DND-41 (cell line): ENCODE measurements at regions not wholly inside any gene's neighbourhood (a gene's known extent, or its start where the extent isn't known, plus 50 kb on each side); places are given as distances from the start of the nearest gene placed in this dataset.

Experiments used
- CTCF ChIP-seq: IDR thresholded peaks from 2 replicates; pipeline ENCODE4 v1.5.1; 2012; ENCODE audit warnings: borderline replicate concordance, low read length, moderate library complexity, mild to moderate bottlenecking; ENCODE audit not compliant: poor library complexity, severe bottlenecking; ENCODE audit errors: extremely low read depth
- EZH2 ChIP-seq: IDR thresholded peaks from 3 replicates; pipeline ENCODE4 v1.6.1; 2012; ENCODE audit warnings: borderline replicate concordance, low read depth, mild to moderate bottlenecking, moderate library complexity, low read length, inconsistent platforms; ENCODE audit not compliant: severe bottlenecking

DNA sequence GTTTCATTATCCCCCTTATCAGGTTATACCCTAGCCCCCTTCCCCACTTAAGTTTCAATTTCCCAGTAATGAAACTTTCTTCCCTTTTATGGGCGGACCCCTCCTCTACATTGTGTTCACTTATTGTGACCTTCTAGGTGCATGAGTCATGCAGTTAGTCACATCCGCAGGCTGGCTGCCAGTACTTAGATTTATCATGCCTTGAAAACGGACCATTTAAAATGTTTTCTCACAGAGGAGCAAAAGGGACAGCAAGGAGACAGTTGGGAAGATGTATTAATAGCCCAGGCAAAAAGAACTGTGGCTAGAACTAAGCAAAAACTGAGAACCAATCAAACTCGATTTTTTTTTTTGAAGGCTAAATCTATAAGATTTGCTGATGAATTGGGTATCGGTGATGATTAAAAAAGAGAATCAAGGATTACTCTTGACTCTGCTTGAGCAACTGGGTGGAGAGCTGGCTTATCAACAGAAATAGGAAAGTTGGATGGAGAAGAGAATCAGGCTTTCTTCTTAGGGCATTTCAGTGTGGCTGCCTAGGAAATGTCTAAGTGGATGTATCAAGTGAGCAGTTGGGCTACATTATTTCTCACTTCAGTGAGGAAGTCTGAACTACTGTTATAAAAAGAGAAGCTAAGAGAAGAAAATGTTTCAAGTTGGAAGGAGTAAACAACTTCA is 615.0 kb downstream of the HINT1 start:
- no peak for TF ChIP-seq CTCF
- TF ChIP-seq EZH2, result no peak
